SK-N-SH (cell line): ENCODE measurements at regions not wholly inside any gene's neighbourhood (a gene's known extent, or its start where the extent isn't known, plus 50 kb on each side); places are given as distances from the start of the nearest gene placed in this dataset.

Experiments used
- CHD2 ChIP-seq: fragments of 150-350 bp; IDR thresholded peaks from 2 replicates; pipeline ENCODE4 v1.6.1; 2018; ENCODE audit warnings: low read length; ENCODE audit not compliant: partially characterized antibody
- CTCF ChIP-seq: fragments of 200-600 bp; sonication (generic); IDR thresholded peaks from 2 replicates; pipeline ENCODE4 v1.6.1; 2017; ENCODE audit warnings: antibody characterized with exemption, mild to moderate bottlenecking, moderate library complexity
- ELF1 ChIP-seq: IDR thresholded peaks from 2 replicates; pipeline ENCODE4 v1.4.0; 2012
- FOXJ3 ChIP-seq: sonication (generic); formaldehyde crosslinking; IDR thresholded peaks from 2 replicates; pipeline ENCODE4 v1.5.1; 2020; ENCODE audit warnings: mild to moderate bottlenecking, missing genetic modification reagents
- PBX3 ChIP-seq: IDR thresholded peaks from 2 replicates; pipeline ENCODE4; 2012
- POLR2AphosphoS5 ChIP-seq: IDR thresholded peaks from 2 replicates; pipeline ENCODE4 v1.6.1; 2012; ENCODE audit warnings: low read depth, low read length
- RAD21 ChIP-seq: IDR thresholded peaks from 2 replicates; pipeline ENCODE4 v1.6.1; 2012; ENCODE audit warnings: mild to moderate bottlenecking, low read length
- TAF1 ChIP-seq: IDR thresholded peaks from 2 replicates; pipeline ENCODE4 v1.6.1; 2012; ENCODE audit warnings: low read depth, mild to moderate bottlenecking, low read length, moderate library complexity, borderline replicate concordance
- USF2 ChIP-seq: fragments of 150-350 bp; IDR thresholded peaks from 2 replicates; pipeline ENCODE4 v1.6.1; 2017; ENCODE audit warnings: antibody characterized with exemption, low read length, low read depth, borderline replicate concordance

GRCh38 chr15:62717496-62717895 is 325.1 kb upstream of the TPM1 start:
- no peak for TF ChIP-seq ELF1
- no peak for TF ChIP-seq CTCF
- TF ChIP-seq PBX3: no peak
- no peak for TF ChIP-seq TAF1
- TF ChIP-seq FOXJ3 (CRISPR knock-in tag): no peak
- no peak for TF ChIP-seq RAD21
- TF ChIP-seq USF2: no peak
- no peak for TF ChIP-seq POLR2AphosphoS5
- no peak for TF ChIP-seq CHD2
